Naive thymus-derived CD8-positive, alpha-beta T cell (primary cell): ENCODE measurements at regions not wholly inside any gene's neighbourhood (a gene's known extent, or its start where the extent isn't known, plus 50 kb on each side); places are given as distances from the start of the nearest gene placed in this dataset.
A peak's percentile ranks its signal among the peaks of the same experiment; 100 is the strongest.

Source experiments
- ATAC-seq, 2 donors: fragments of 150-1000 bp; cut with Tn5 transposase in 1 of 2; sonication (Bioruptor Pico), chemical (Tn5 transposase) in 1 of 2; 1 replicate in 1 of 2; 2 replicates in 1 of 2; pipeline ENCODE4 v1.10.0; 2021; ENCODE audit warnings: mild to moderate bottlenecking in 2 of 2, moderate library complexity in 2 of 2
- POLR2A ChIA-PET: fragments of 350-600 bp; sonication (Branson Sonifier 250); formaldehyde crosslinking; loops from one replicate; lab custom pipeline; 2021; ENCODE audit warnings: antibody characterized with exemption; lab: Charles Lee
- DNase-seq, 10 donors: peaks; one replicate each; pipeline versions ENCODE4 v3.0.0 to v3.0.0-alpha.2; 2020 to 2022
- H3K27ac Mint-ChIP-seq, 10 donors: one replicate each; pipeline ENCODE4 v1.8.0; 2020 to 2022; ENCODE audit warnings: mild to moderate bottlenecking in 10 of 10, mixed read lengths in 10 of 10, moderate library complexity in 4 of 10, inconsistent platforms in 1 of 10
- H3K27me3 Mint-ChIP-seq, 5 donors: one replicate each; pipeline ENCODE4 v1.8.0; 2021 to 2022; ENCODE audit warnings: mixed read lengths in 5 of 5
- H3K36me3 Mint-ChIP-seq, 3 donors: one replicate each; pipeline ENCODE4 v1.8.0; 2020 to 2022; ENCODE audit warnings: mixed read lengths in 3 of 3, mild to moderate bottlenecking in 2 of 3, inconsistent platforms in 1 of 3
- H3K4me1 Mint-ChIP-seq, 4 donors: one replicate each; pipeline ENCODE4 v1.8.0; 2021 to 2022; ENCODE audit warnings: mixed read lengths in 4 of 4
- H3K4me3 Mint-ChIP-seq, 10 donors: one replicate each; pipeline ENCODE4 v1.8.0; 2020 to 2022; ENCODE audit warnings: mild to moderate bottlenecking in 10 of 10, mixed read lengths in 10 of 10, moderate library complexity in 6 of 10, inconsistent platforms in 1 of 10
- H3K9me3 Mint-ChIP-seq, 9 donors: one replicate each; pipeline ENCODE4 v1.8.0; 2020 to 2022; ENCODE audit warnings: mixed read lengths in 9 of 9, mild to moderate bottlenecking in 3 of 9, inconsistent platforms in 1 of 9, moderate library complexity in 1 of 9

- POLR2A ChIA-PET = interaction anchor here (0.5 kb wide), 1 partner anchor 453 kb away, joined by 3 read pairs; no protein-coding TSS in a partner anchor
- H3K4me1 Mint-ChIP-seq = peaks cover 0 to 2% (median 0%) of the 10 kb centered on the region in 4 donors
- no peak overlapping the region for H3K27ac Mint-ChIP-seq
- no peak overlapping the region for H3K4me3 Mint-ChIP-seq
- H3K9me3 Mint-ChIP-seq = peaks cover 0 to 12% (median 7%) of the 10 kb centered on the region in 9 donors
- ATAC-seq = no peak
- peaks cover 0 to 3% (median 0%) of the 10 kb centered on the region in 5 donors for H3K27me3 Mint-ChIP-seq
- no peak for DNase-seq
- no peaks in the 10 kb centered on the region for H3K36me3 Mint-ChIP-seq
These were observed 127.6 kb upstream of the LINC00305 start for GRCh38 chr18:64276311-64277090.

DNA sequence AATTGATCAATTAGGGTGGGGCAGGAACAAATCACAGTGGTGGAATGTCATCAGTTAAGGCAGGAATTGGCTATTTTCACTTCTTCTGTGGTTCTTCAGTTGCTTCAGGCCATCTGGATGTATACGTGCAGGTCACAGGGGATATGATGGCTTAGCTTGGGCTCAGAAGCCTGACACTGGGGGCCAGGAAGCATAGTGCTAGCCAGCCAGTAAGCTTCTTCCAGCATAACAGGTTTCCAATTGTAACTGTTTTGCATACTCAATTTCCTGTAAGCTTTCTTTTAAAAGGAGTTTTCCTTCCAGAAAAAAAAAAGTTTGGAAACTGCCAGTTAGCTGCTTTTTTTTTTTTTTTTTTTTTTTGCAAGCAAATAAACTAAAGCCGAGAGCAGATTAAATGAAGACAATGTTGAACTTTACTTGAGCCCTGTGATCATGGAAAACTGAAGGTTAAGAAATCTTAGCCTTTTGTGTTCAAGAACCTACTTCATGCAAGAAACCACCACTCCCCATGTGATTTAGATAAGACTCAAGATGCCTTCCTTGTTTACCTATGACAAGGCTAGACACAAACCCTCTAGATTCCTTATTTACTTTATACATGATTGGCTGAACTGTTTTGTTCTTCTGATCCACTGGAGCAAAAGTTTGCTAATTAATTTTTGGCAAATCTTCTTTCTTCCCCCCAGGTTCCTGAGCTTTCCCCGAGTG, 126.9 kb upstream of the LINC00305 start:
- H3K36me3 Mint-ChIP-seq = no peaks in the 10 kb centered on the region
- H3K4me1 Mint-ChIP-seq = peaks cover 0 to 2% (median 0%) of the 10 kb centered on the region in 4 donors
- H3K27me3 Mint-ChIP-seq = peaks cover 0 to 3% (median 0%) of the 10 kb centered on the region in 5 donors
- POLR2A ChIA-PET = no interaction called here
- DNase-seq (no peak), ATAC-seq (no peak)
- no peak overlapping the region for H3K27ac Mint-ChIP-seq
- H3K4me3 Mint-ChIP-seq = no peak overlapping the region
- peaks cover 0 to 12% (median 5%) of the 10 kb centered on the region in 9 donors for H3K9me3 Mint-ChIP-seq

GRCh38 chr18:64273724-64274123, 124.8 kb upstream of the LINC00305 start:
- Mint-ChIP-seq H3K4me1 (peaks cover 0 to 2% (median 0%) of the 10 kb centered on the region in 4 donors), H3K27ac (no peak overlapping the region), H3K27me3 (peaks cover 0 to 3% (median 0%) of the 10 kb centered on the region in 5 donors), H3K4me3 (no peak overlapping the region), H3K36me3 (no peaks in the 10 kb centered on the region), H3K9me3 (peaks cover 0 to 12% (median 5%) of the 10 kb centered on the region in 9 donors)
- DNase-seq (no peak), ATAC-seq (no peak)
- POLR2A ChIA-PET = no interaction called here

GRCh38 chr18:64271975-64272659, 123.2 kb upstream of the LINC00305 start:
- H3K27ac Mint-ChIP-seq = no peak overlapping the region
- peaks cover 0 to 2% (median 0%) of the 10 kb centered on the region in 4 donors for H3K4me1 Mint-ChIP-seq
- no peaks in the 10 kb centered on the region for H3K36me3 Mint-ChIP-seq
- POLR2A ChIA-PET = no interaction called here
- no peaks in the 10 kb centered on the region for H3K27me3 Mint-ChIP-seq
- no peak for ATAC-seq
- H3K4me3 Mint-ChIP-seq = no peak overlapping the region
- no peak for DNase-seq
- H3K9me3 Mint-ChIP-seq = peaks cover 0 to 12% (median 5%) of the 10 kb centered on the region in 9 donors

GRCh38 chr18:64271246-64271645, 122.4 kb upstream of the LINC00305 start:
- H3K36me3 Mint-ChIP-seq = no peaks in the 10 kb centered on the region
- no peaks in the 10 kb centered on the region for H3K27me3 Mint-ChIP-seq
- peaks cover 0 to 2% (median 0%) of the 10 kb centered on the region in 4 donors for H3K4me1 Mint-ChIP-seq
- POLR2A ChIA-PET = no interaction called here
- ATAC-seq (no peak), DNase-seq (no peak)
- peaks cover 0 to 12% (median 3%) of the 10 kb centered on the region in 9 donors for H3K9me3 Mint-ChIP-seq
- H3K27ac Mint-ChIP-seq = no peak overlapping the region
- H3K4me3 Mint-ChIP-seq = no peak overlapping the region

- Mint-ChIP-seq H3K27ac (no peak overlapping the region), H3K27me3 (peaks cover 0 to 2% (median 0%) of the 10 kb centered on the region in 5 donors), H3K4me1 (peaks cover 0 to 2% (median 0%) of the 10 kb centered on the region in 4 donors), H3K9me3 (peaks cover 0 to 12% (median 3%) of the 10 kb centered on the region in 9 donors), H3K36me3 (no peaks in the 10 kb centered on the region), H3K4me3 (no peak overlapping the region)
- no peak for DNase-seq
- POLR2A ChIA-PET = no interaction called here
- ATAC-seq = no peak
These were observed 121.7 kb upstream of the LINC00305 start for GRCh38 chr18:64270608-64271007.

DNA sequence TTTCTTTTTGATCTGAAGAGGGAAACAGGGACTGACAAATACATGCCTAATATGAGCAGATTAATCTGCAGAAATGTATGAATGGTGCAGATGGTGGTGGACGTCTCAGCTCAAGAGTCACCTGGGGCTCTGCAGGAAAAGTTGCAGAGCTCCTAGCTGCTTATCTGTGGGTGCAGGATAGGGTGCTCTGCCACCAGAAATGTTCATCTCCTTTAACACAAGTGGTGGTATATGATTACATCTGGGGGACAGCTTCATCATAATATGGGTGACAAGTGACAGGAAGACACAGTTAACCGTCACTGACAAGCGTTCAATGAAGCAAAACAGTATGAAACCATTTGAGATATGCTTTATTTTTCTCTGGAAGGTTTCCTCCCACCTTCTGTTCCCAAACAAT, 121.2 kb upstream of the LINC00305 start:
- Mint-ChIP-seq H3K27me3 (peaks cover 0 to 5% (median 0%) of the 10 kb centered on the region in 5 donors), H3K4me1 (peaks cover 0 to 2% (median 0%) of the 10 kb centered on the region in 4 donors), H3K27ac (no peak overlapping the region), H3K36me3 (no peaks in the 10 kb centered on the region), H3K4me3 (no peak overlapping the region), H3K9me3 (peaks cover 0 to 10% (median 3%) of the 10 kb centered on the region in 9 donors)
- POLR2A ChIA-PET = no interaction called here
- ATAC-seq = no peak
- no peak for DNase-seq

DNA sequence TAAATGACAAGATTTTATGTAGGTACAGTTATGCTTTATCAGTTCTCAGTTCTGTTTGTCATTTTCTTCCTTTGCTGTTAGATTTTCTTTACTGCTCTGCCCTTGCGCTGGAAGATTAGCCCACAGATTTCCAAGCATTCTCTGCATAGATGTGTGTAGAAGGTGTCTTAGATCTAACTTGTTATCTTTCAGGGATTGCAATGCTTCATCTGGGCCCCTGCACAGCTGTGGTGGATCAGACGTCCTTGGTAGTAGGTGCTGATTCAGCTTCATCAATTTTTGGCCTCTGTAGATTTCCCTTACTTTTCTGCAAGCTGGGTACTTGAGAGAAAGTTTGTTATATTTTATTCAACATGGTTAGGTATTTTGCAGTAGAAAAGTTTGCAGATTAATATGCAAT, 115.3 kb upstream of the LINC00305 start:
- DNase-seq (no peak), ATAC-seq (no peak)
- Mint-ChIP-seq H3K4me3 (no peak overlapping the region), H3K36me3 (no peaks in the 10 kb centered on the region), H3K9me3 (peaks cover 0 to 8% (median 2%) of the 10 kb centered on the region in 9 donors), H3K4me1 (no peaks in the 10 kb centered on the region), H3K27me3 (peaks cover 0 to 10% (median 0%) of the 10 kb centered on the region in 5 donors), H3K27ac (no peak overlapping the region)
- POLR2A ChIA-PET = no interaction called here

DNA sequence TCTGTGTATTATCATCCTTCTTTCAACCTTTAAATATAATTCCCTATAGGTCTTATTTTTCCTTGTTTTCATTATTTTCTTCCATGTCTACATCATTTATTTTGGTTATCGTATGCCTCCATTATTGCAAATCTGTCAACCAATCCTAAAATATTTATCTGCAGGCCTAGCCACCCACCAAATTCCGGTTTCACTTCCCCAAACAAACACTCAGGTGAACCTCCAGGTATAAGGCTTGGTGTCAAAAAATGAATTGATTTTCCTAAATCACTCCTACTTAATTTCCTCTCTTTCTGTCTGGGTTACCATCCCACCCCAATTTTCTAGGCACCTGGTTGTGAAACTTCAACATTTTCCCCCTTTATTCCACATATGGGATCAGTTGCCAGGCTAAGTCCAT, 111.9 kb upstream of the LINC00305 start:
- no peak overlapping the region for H3K27ac Mint-ChIP-seq
- H3K27me3 Mint-ChIP-seq = peaks cover 0 to 10% (median 0%) of the 10 kb centered on the region in 5 donors
- H3K36me3 Mint-ChIP-seq = no peaks in the 10 kb centered on the region
- POLR2A ChIA-PET = no interaction called here
- H3K4me1 Mint-ChIP-seq = no peaks in the 10 kb centered on the region
- DNase-seq (no peak), ATAC-seq (no peak)
- no peak overlapping the region for H3K4me3 Mint-ChIP-seq
- peaks cover 0 to 8% (median 0%) of the 10 kb centered on the region in 9 donors for H3K9me3 Mint-ChIP-seq

DNA sequence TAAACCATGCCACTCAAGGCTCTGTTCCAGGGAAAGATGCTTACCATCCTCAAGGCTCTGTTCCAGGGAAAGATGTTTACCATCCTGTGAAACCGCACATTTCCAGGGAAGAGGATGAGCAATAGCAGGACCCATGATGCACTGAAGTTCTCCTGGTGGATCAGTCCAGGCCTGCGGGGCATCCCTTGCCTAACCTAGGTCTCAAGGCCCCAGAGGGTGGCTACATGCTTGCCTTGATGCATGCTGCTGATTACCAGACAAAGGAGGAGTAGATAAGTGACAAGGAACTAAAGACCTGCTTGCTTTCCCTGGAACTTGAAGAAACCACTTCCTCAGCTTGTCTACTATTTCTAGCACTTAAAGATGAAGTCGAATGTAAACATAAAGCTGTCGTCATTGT, 111.0 kb upstream of the LINC00305 start:
- H3K9me3 Mint-ChIP-seq = peaks cover 0 to 8% (median 0%) of the 10 kb centered on the region in 9 donors
- no peaks in the 10 kb centered on the region for H3K4me1 Mint-ChIP-seq
- DNase-seq = no peak
- H3K36me3 Mint-ChIP-seq = no peaks in the 10 kb centered on the region
- no peak overlapping the region for H3K27ac Mint-ChIP-seq
- H3K4me3 Mint-ChIP-seq = no peak overlapping the region
- peaks cover 0 to 5% (median 0%) of the 10 kb centered on the region in 5 donors for H3K27me3 Mint-ChIP-seq
- ATAC-seq = no peak
- POLR2A ChIA-PET = no interaction called here

GRCh38 chr18:64258111-64258650, 109.3 kb upstream of the LINC00305 start:
- Mint-ChIP-seq H3K4me3 (no peak overlapping the region), H3K9me3 (peaks cover 0 to 8% (median 1%) of the 10 kb centered on the region in 9 donors), H3K27ac (peak overlapping the region in 1 of 10 donors; percentile 1), H3K27me3 (peaks cover 0 to 5% (median 0%) of the 10 kb centered on the region in 5 donors), H3K4me1 (no peaks in the 10 kb centered on the region), H3K36me3 (no peaks in the 10 kb centered on the region)
- DNase-seq (no peak), ATAC-seq (no peak)
- POLR2A ChIA-PET = no interaction called here

- H3K4me3 Mint-ChIP-seq = no peak overlapping the region
- ATAC-seq (no peak), DNase-seq (no peak)
These were observed 105.7 kb upstream of the LINC00305 start for GRCh38 chr18:64254399-64255093.

More at GRCh38 chr18:64254399-64255093, 105.7 kb upstream of the LINC00305 start:
- H3K4me1 Mint-ChIP-seq = no peaks in the 10 kb centered on the region
- peaks cover 0 to 7% (median under 1%) of the 10 kb centered on the region in 5 donors for H3K27me3 Mint-ChIP-seq
- peaks cover 0 to 4% (median 0%) of the 10 kb centered on the region in 9 donors for H3K9me3 Mint-ChIP-seq
- no peak overlapping the region for H3K27ac Mint-ChIP-seq
- no peaks in the 10 kb centered on the region for H3K36me3 Mint-ChIP-seq
- POLR2A ChIA-PET = no interaction called here
